Mesothelial cell of epicardium (in vitro differentiated cells): ENCODE measurements at regions not wholly inside any gene's neighbourhood (a gene's known extent, or its start where the extent isn't known, plus 50 kb on each side); places are given as distances from the start of the nearest gene placed in this dataset.
"Not testable (repeated sequence)": the region's sequence is repeated elsewhere in the genome, so short reads cannot be mapped to it uniquely, and the experiment has no call there.

Source experiments
- DNase-seq, 2 experiments: peaks; one replicate each; pipeline ENCODE4 v3.0.0; 2021; ENCODE audit warnings: low spot score in 2 of 2; ENCODE audit not compliant: unreplicated experiment in 2 of 2
- H3K27ac Mint-ChIP-seq: 2 replicates; pipeline ENCODE4 v1.8.0; 2021; ENCODE audit warnings: mixed read lengths
- H3K27me3 Mint-ChIP-seq: 2 replicates; pipeline ENCODE4 v1.8.0; 2021; ENCODE audit warnings: low read depth, mixed read lengths
- H3K36me3 Mint-ChIP-seq: 2 replicates; pipeline ENCODE4 v1.8.0; 2021; ENCODE audit warnings: mixed read lengths
- H3K4me1 Mint-ChIP-seq: 2 replicates; pipeline ENCODE4 v1.8.0; 2021; ENCODE audit warnings: mixed read lengths
- H3K4me3 Mint-ChIP-seq: 2 replicates; pipeline ENCODE4 v1.8.0; 2021; ENCODE audit warnings: mild to moderate bottlenecking, moderate library complexity, mixed read lengths
- H3K9me3 Mint-ChIP-seq: 2 replicates; pipeline ENCODE4 v1.8.0; 2021; ENCODE audit warnings: mixed read lengths
- TF ChIP-seq, protein P1 (sequence below): fragments of 200-600 bp; sonication (generic); IDR thresholded peaks from one replicate; pipeline ENCODE4 v1.5.0; 2021; ENCODE audit warnings: antibody characterized with exemption; ENCODE audit not compliant: unreplicated experiment

DNA sequence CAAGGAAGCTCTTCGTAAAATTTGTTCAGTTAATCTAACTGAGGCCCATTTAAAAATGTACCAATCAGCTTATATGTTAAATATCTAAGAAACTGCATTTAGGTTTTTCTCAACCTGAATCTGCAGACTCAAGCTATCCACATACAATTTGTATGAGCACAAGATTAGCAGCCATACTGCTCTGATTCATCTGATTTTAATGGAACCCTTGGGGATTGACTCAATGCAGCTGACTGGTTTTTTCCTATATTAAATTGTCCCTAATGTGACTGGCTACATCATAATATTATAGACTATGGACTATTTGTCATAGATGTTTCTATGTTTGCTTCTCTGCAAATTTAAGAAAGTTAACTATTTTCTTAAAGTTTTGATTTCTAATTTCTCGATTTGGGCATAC, 451.0 kb upstream of the TUSC1 start:
- DNase-seq = no peak
- Mint-ChIP-seq H3K27me3 (no peaks in the 10 kb centered on the region), H3K36me3 (no peaks in the 10 kb centered on the region), H3K4me1 (peaks cover 10% of the 10 kb centered on the region), H3K4me3 (no peak overlapping the region), H3K9me3 (peaks cover 4% of the 10 kb centered on the region), H3K27ac (no peak overlapping the region)
- TF ChIP-seq, protein P1, sequence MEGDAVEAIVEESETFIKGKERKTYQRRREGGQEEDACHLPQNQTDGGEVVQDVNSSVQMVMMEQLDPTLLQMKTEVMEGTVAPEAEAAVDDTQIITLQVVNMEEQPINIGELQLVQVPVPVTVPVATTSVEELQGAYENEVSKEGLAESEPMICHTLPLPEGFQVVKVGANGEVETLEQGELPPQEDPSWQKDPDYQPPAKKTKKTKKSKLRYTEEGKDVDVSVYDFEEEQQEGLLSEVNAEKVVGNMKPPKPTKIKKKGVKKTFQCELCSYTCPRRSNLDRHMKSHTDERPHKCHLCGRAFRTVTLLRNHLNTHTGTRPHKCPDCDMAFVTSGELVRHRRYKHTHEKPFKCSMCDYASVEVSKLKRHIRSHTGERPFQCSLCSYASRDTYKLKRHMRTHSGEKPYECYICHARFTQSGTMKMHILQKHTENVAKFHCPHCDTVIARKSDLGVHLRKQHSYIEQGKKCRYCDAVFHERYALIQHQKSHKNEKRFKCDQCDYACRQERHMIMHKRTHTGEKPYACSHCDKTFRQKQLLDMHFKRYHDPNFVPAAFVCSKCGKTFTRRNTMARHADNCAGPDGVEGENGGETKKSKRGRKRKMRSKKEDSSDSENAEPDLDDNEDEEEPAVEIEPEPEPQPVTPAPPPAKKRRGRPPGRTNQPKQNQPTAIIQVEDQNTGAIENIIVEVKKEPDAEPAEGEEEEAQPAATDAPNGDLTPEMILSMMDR = no peak

DNA sequence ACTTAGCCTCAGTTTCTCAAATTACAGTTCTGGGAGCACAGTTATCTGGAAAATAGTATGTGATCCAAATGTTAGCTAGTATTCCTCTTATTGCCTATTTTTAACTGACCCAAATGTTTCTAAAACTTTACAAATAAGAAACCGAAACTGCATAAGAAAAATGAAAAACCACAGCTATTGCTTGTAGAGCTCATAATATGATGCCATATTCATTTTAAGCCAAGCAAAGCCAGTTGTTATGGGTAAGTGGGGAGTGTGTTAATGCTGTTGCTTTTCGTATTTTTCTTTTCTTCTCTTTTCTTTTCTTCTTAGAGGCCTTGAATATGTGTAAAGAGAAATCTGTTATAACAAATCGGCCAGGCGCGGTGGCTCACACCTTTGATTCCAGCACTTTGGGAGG, 447.4 kb upstream of the TUSC1 start:
- Mint-ChIP-seq H3K4me3 (no peak overlapping the region), H3K36me3 (no peaks in the 10 kb centered on the region), H3K27me3 (no peaks in the 10 kb centered on the region), H3K27ac (no peak overlapping the region), H3K4me1 (peaks cover 13% of the 10 kb centered on the region), H3K9me3 (peaks cover 4% of the 10 kb centered on the region)
- no peak for DNase-seq
- TF ChIP-seq, protein P1 = no peak

DNA sequence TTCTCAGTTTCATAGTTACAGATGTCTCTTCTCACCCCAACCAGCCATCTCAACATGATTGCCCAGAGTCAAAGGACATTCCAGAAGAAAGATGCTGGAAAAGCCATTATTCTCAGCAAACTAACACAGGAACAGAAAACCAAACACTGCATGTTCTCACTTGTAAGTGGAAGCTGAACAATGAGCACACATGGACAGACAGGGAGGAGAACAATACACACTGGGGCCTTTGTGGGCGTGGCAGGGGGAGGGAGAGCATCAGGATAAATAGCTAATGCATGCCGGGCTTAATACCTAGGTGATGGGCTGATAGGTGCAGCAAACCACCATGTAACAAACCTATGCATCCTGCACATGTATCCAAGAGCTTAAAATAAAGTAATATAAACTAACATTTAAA, 437.8 kb upstream of the TUSC1 start:
- not testable (repeated sequence) for H3K9me3 Mint-ChIP-seq, H3K36me3 Mint-ChIP-seq

DNA sequence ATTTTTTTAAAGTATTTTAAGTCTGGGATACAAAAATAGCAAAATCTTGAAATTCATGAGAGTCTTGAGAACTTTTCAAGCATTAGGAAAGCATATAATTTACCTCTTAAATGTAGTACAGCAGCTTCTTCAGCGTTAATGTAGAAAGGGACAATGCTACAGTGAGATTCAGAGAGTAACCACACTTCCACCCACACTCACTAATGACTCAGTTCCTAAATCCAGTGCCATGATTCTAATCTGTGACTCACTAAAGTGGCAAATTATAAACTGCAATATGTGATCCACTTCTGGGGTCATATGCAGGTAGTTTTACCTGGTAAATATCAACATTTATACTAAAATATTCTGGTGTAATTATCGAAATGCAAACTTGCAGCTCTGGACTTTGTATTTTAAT, 434.5 kb upstream of the TUSC1 start:
- Mint-ChIP-seq H3K9me3 (peaks cover 16% of the 10 kb centered on the region), H3K27ac (no peak overlapping the region)

More for the DNA sequence above, 437.8 kb upstream of the TUSC1 start:
- DNase-seq, H3K4me3 Mint-ChIP-seq, H3K27me3 Mint-ChIP-seq, H3K4me1 Mint-ChIP-seq, H3K27ac Mint-ChIP-seq: not testable (repeated sequence)

DNA sequence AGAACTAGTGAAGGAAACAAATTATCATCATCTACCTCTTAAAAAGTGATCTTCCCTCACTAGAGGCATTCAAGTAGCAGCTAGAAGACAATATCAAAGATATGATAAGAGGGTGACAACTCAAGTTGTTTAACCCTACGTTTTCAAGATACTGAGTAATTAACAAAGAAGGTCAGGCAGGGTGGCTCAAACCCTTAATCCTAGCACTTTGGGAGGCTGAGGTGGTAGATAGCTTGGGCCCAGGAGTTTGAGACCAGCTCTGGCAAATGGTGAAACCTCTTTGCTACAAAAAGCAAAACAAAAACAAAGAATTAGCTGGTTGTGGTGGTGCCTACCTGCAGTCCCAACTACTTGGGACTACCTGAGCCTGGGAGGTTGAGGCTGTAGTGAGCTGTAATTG, 408.2 kb upstream of the TUSC1 start:
- Mint-ChIP-seq H3K4me3 (no peak overlapping the region), H3K4me1 (no peaks in the 10 kb centered on the region), H3K27ac (no peak overlapping the region), H3K36me3 (no peaks in the 10 kb centered on the region), H3K27me3 (no peaks in the 10 kb centered on the region), H3K9me3 (no peaks in the 10 kb centered on the region)
- TF ChIP-seq, protein P1 = no peak
- no peak for DNase-seq

More for the DNA sequence above, 434.5 kb upstream of the TUSC1 start:
- no peaks in the 10 kb centered on the region for H3K36me3 Mint-ChIP-seq
- TF ChIP-seq, protein P1 = no peak
- no peaks in the 10 kb centered on the region for H3K27me3 Mint-ChIP-seq
- DNase-seq = no peak
- H3K4me1 Mint-ChIP-seq = no peaks in the 10 kb centered on the region
- no peak overlapping the region for H3K4me3 Mint-ChIP-seq

DNA sequence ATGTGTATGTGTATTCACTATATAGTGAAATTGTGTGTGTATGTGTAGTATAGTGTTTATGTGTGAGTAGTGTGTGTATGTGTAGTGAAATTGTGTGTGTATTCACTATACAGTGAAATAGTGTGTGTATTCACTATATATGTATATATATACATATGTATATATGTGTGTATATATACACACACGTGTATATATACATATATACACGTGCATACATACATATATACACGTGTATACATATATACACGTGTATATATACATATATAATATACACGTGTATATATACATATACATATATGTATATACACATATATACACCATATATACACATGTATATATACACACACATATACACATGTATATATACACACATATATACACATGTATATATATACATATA, 403.6 kb upstream of the TUSC1 start:
- Mint-ChIP-seq H3K4me1 (no peaks in the 10 kb centered on the region), H3K4me3 (no peak overlapping the region), H3K9me3 (peaks cover 6% of the 10 kb centered on the region), H3K27me3 (no peaks in the 10 kb centered on the region), H3K27ac (no peak overlapping the region), H3K36me3 (no peaks in the 10 kb centered on the region)
- TF ChIP-seq, protein P1 = no peak
- DNase-seq = no peak
